PC-9 (cell line): ENCODE measurements at regions not wholly inside any gene's neighbourhood (a gene's known extent, or its start where the extent isn't known, plus 50 kb on each side); places are given as distances from the start of the nearest gene placed in this dataset.
"Not testable (repeated sequence)": the region's sequence is repeated elsewhere in the genome, so short reads cannot be mapped to it uniquely, and the experiment has no call there.

Source experiments
- BruUV-seq: library from RNA; stranded (reverse); fragments of 400-500 nt; replicated peaks from 2 replicates; lab custom pipeline; 2021; lab: Mats Ljungman, UMichigan
- CTCF ChIA-PET: fragments of 300-600 bp; sonication (Branson Sonifier 250); formaldehyde crosslinking; loops from one replicate; lab custom pipeline; 2022; ENCODE audit warnings: antibody characterized with exemption; lab: Charles Lee
- POLR2A ChIA-PET: fragments of 300-600 bp; sonication (Branson Sonifier 250); formaldehyde crosslinking; loops from one replicate; lab custom pipeline; 2022; ENCODE audit warnings: antibody characterized with exemption; ENCODE audit not compliant: unreplicated experiment; lab: Charles Lee
- DNase-seq, 2 experiments: peaks; one replicate each; pipeline versions ENCODE4 v3.0.0 to v3.0.0-alpha.2; 2015 to 2022; ENCODE audit warnings: mixed read lengths in 1 of 2
- H2AFZ ChIP-seq: fragments of 200-600 bp; sonication (generic); 2 replicates; pipeline ENCODE4 v1.8.1; 2017; ENCODE audit warnings: antibody characterized with exemption
- H3F3A ChIP-seq: fragments of 200-600 bp; sonication (generic); 2 replicates; pipeline ENCODE4 v1.8.1; 2017; ENCODE audit warnings: antibody characterized with exemption, mild to moderate bottlenecking, low read depth; ENCODE audit not compliant: insufficient read depth
- H3K27ac ChIP-seq: fragments of 200-600 bp; sonication (generic); 2 replicates; pipeline ENCODE4 v1.6.1; 2016; ENCODE audit warnings: mixed run types
- H3K27me3 ChIP-seq: fragments of 200-600 bp; sonication (generic); 2 replicates; pipeline ENCODE4 v1.6.1; 2016; ENCODE audit warnings: low read depth, mixed run types; ENCODE audit not compliant: insufficient read depth
- H3K36me3 ChIP-seq: fragments of 200-600 bp; sonication (generic); 2 replicates; pipeline ENCODE4 v1.6.1; 2016; ENCODE audit warnings: low read depth, mixed run types
- H3K4me1 ChIP-seq: fragments of 200-600 bp; sonication (generic); replicated peaks from 2 replicates; pipeline ENCODE4 v1.6.1; 2016; ENCODE audit warnings: mixed run types; ENCODE audit not compliant: insufficient read depth
- H3K4me2 ChIP-seq: fragments of 200-600 bp; sonication (generic); 2 replicates; pipeline ENCODE4 v1.6.1; 2017; ENCODE audit warnings: mixed run types
- H3K4me3 ChIP-seq: fragments of 200-600 bp; sonication (generic); 2 replicates; pipeline ENCODE4 v1.6.1; 2016; ENCODE audit warnings: mixed run types
- H3K79me2 ChIP-seq: fragments of 200-600 bp; sonication (generic); 2 replicates; pipeline ENCODE4 v1.6.1; 2017; ENCODE audit warnings: low read depth, mixed run types
- H3K9me2 ChIP-seq: fragments of 200-600 bp; sonication (generic); 2 replicates; pipeline ENCODE4 v1.8.1; 2017; ENCODE audit warnings: mild to moderate bottlenecking; ENCODE audit not compliant: insufficient read depth
- H3K9me3 ChIP-seq: fragments of 200-600 bp; sonication (generic); 2 replicates; pipeline ENCODE4 v1.8.1; 2016; ENCODE audit warnings: low read depth; ENCODE audit not compliant: insufficient read depth
- H4K20me1 ChIP-seq: fragments of 200-600 bp; sonication (generic); 2 replicates; pipeline ENCODE4 v1.8.1; 2017; ENCODE audit not compliant: insufficient read depth
- CTCF ChIP-seq: fragments of 200-600 bp; sonication (generic); conservative IDR thresholded peaks from 2 replicates; pipeline ENCODE4 v1.6.1; 2017; ENCODE audit warnings: mixed run types, antibody characterized with exemption, mild to moderate bottlenecking, moderate library complexity
- EZH2 ChIP-seq: fragments of 200-600 bp; sonication (generic); IDR thresholded peaks from 2 replicates; pipeline ENCODE4 v1.8.0; 2017; ENCODE audit warnings: antibody characterized with exemption, low read depth
- intact Hi-C: fragments of 100-400 bp; cut with micrococcal nuclease; formaldehyde crosslinking; loops from one replicate; pipeline ENCODE4 v1.10.0; 2022; ENCODE audit not compliant: unreplicated experiment

GRCh38 chr7:91620827-91621226 lies 259.7 kb downstream of the MTERF1 start:
- ChIA-PET CTCF (no interaction called here), POLR2A (no interaction called here)
- H3K36me3 ChIP-seq: no peaks in the 10 kb centered on the region
- H4K20me1 ChIP-seq: no peaks in the 10 kb centered on the region
- no TSS peak for BruUV-seq
- H3K27me3 ChIP-seq: no peaks in the 10 kb centered on the region
- H3F3A ChIP-seq: no peaks in the 10 kb centered on the region
- no peak overlapping the region for H3K4me2 ChIP-seq
- H2AFZ ChIP-seq: no peak overlapping the region
- H3K27ac ChIP-seq: no peak overlapping the region
- H3K79me2 ChIP-seq: no peaks in the 10 kb centered on the region
- no peak for TF ChIP-seq EZH2
- no peaks in the 10 kb centered on the region for H3K4me1 ChIP-seq
- no peak for DNase-seq
- H3K9me2 ChIP-seq: no peaks in the 10 kb centered on the region
- no peaks in the 10 kb centered on the region for H3K9me3 ChIP-seq
- H3K4me3 ChIP-seq: no peak overlapping the region
- intact Hi-C loops: no loop called here

- CTCF ChIA-PET, H3K4me3 ChIP-seq, intact Hi-C loops, H3K79me2 ChIP-seq, DNase-seq, H3K27ac ChIP-seq, H3K36me3 ChIP-seq, BruUV-seq, H3K27me3 ChIP-seq, H3F3A ChIP-seq, H3K4me2 ChIP-seq, H4K20me1 ChIP-seq, POLR2A ChIA-PET, H3K4me1 ChIP-seq, H2AFZ ChIP-seq, H3K9me2 ChIP-seq, H3K9me3 ChIP-seq: not testable (repeated sequence)
These were observed 253.2 kb downstream of the MTERF1 start for GRCh38 chr7:91627324-91627723.

GRCh38 chr7:91628742-91629141 lies 251.8 kb downstream of the MTERF1 start:
- Histone ChIP-seq H3K4me1 (no peaks in the 10 kb centered on the region), H3F3A (no peaks in the 10 kb centered on the region), H3K9me3 (no peaks in the 10 kb centered on the region), H3K4me2 (no peak overlapping the region), H3K36me3 (no peaks in the 10 kb centered on the region), H3K9me2 (no peaks in the 10 kb centered on the region), H3K27ac (no peak overlapping the region), H4K20me1 (no peaks in the 10 kb centered on the region), H3K4me3 (no peak overlapping the region), H3K27me3 (no peaks in the 10 kb centered on the region), H2AFZ (no peak overlapping the region), H3K79me2 (no peaks in the 10 kb centered on the region)
- POLR2A ChIA-PET: interaction anchor here (0.7 kb wide), 1 partner anchor 302 kb away, joined by 3 read pairs; no protein-coding TSS in a partner anchor
- no peak for DNase-seq
- TF ChIP-seq EZH2 (no peak), CTCF (no peak)
- no TSS peak for BruUV-seq
- intact Hi-C loops: no loop called here
- CTCF ChIA-PET: no interaction called here

GRCh38 chr7:91630581-91631380 lies 249.7 kb downstream of the MTERF1 start:
- H3K4me3 ChIP-seq: no peak overlapping the region
- no peaks in the 10 kb centered on the region for H3K36me3 ChIP-seq
- intact Hi-C loops: loop anchor here (10.0 kb wide), 1 partner anchor 366 kb away; the partner anchor contains the start of gene FZD1
- H3K9me2 ChIP-seq: no peaks in the 10 kb centered on the region
- TF ChIP-seq CTCF (no peak), EZH2 (no peak)
- H2AFZ ChIP-seq: no peak overlapping the region
- CTCF ChIA-PET: no interaction called here
- BruUV-seq: no TSS peak
- no peaks in the 10 kb centered on the region for H3K79me2 ChIP-seq
- no peak overlapping the region for H3K4me2 ChIP-seq
- no peaks in the 10 kb centered on the region for H3K9me3 ChIP-seq
- no peaks in the 10 kb centered on the region for H3K4me1 ChIP-seq
- POLR2A ChIA-PET: no interaction called here
- H3K27ac ChIP-seq: no peak overlapping the region
- H3F3A ChIP-seq: no peaks in the 10 kb centered on the region
- no peaks in the 10 kb centered on the region for H3K27me3 ChIP-seq
- no peaks in the 10 kb centered on the region for H4K20me1 ChIP-seq
- DNase-seq: no peak
